RWPE2 (cell line): ENCODE measurements at regions not wholly inside any gene's neighbourhood (a gene's known extent, or its start where the extent isn't known, plus 50 kb on each side); places are given as distances from the start of the nearest gene placed in this dataset.

Experiments used
- ATAC-seq: fragments of 200-7000 bp; cut with Tn5 transposase; 3 replicates; pipeline ENCODE4 v1.9.1; 2021; ENCODE audit warnings: low read depth
- DNase-seq: peaks from one replicate; pipeline ENCODE4 v3.0.0-alpha.2; 2020; ENCODE audit warnings: low spot score
- H3K27ac ChIP-seq: fragments of 450-650 bp; 2 replicates; pipeline ENCODE4 v1.5.1; 2017; ENCODE audit warnings: mild to moderate bottlenecking; ENCODE audit not compliant: poor library complexity, severe bottlenecking
- H3K27me3 ChIP-seq: fragments of 250-450 bp; sonication (Bioruptor Pico); 2 replicates; pipeline ENCODE4 v1.5.1; 2021; ENCODE audit warnings: mild to moderate bottlenecking, moderate library complexity; ENCODE audit not compliant: insufficient read depth, poor library complexity, severe bottlenecking
- H3K36me3 ChIP-seq: fragments of 250-450 bp; sonication (Bioruptor Pico); 2 replicates; pipeline ENCODE4 v1.5.1; 2020; ENCODE audit warnings: low read depth, mild to moderate bottlenecking, moderate library complexity
- H3K4me1 ChIP-seq: fragments of 250-450 bp; sonication (Bioruptor Pico); 2 replicates; pipeline ENCODE4 v1.5.1; 2021; ENCODE audit warnings: mild to moderate bottlenecking, moderate library complexity; ENCODE audit not compliant: insufficient read depth, poor library complexity, severe bottlenecking
- H3K4me3 ChIP-seq: fragments of 250-450 bp; sonication (Bioruptor Pico); 2 replicates; pipeline ENCODE4 v1.5.1; 2021; ENCODE audit warnings: mild to moderate bottlenecking, moderate library complexity; ENCODE audit not compliant: severe bottlenecking
- H3K9me3 ChIP-seq: fragments of 250-450 bp; sonication (Bioruptor Pico); 2 replicates; pipeline ENCODE4 v1.5.1; 2021; ENCODE audit warnings: mild to moderate bottlenecking, moderate library complexity; ENCODE audit not compliant: severe bottlenecking
- TF ChIP-seq, protein P1 (sequence below): fragments of 450-650 bp; IDR thresholded peaks from one replicate; pipeline ENCODE4 v1.5.1; 2017; ENCODE audit warnings: mild to moderate bottlenecking, moderate library complexity; ENCODE audit not compliant: poor library complexity, severe bottlenecking

DNA sequence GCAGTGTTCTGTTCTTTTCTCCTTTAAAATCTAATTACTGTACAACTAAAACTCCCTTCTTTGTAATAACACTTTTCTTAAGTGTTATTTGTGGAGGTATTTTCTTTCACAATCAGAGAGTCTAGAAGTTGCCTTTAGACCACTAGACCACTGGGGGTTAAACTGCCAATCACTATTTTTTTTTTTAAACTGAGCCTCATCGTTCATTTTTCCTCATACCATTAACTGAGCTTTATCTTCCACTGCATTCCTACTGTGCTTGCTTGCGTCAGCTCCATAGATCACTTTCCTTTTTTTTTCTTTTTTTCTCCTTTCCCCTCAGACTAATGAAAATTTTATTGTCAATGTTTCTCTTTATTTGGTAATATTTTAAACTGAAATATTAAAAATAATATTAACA is 310.6 kb downstream of the PDHA2 start:
- no peaks in the 10 kb centered on the region for H3K27me3 ChIP-seq
- TF ChIP-seq, protein P1, sequence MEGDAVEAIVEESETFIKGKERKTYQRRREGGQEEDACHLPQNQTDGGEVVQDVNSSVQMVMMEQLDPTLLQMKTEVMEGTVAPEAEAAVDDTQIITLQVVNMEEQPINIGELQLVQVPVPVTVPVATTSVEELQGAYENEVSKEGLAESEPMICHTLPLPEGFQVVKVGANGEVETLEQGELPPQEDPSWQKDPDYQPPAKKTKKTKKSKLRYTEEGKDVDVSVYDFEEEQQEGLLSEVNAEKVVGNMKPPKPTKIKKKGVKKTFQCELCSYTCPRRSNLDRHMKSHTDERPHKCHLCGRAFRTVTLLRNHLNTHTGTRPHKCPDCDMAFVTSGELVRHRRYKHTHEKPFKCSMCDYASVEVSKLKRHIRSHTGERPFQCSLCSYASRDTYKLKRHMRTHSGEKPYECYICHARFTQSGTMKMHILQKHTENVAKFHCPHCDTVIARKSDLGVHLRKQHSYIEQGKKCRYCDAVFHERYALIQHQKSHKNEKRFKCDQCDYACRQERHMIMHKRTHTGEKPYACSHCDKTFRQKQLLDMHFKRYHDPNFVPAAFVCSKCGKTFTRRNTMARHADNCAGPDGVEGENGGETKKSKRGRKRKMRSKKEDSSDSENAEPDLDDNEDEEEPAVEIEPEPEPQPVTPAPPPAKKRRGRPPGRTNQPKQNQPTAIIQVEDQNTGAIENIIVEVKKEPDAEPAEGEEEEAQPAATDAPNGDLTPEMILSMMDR = no peak
- H3K9me3 ChIP-seq = no peaks in the 10 kb centered on the region
- ATAC-seq (no peak), DNase-seq (no peak)
- no peak overlapping the region for H3K4me3 ChIP-seq
- no peak overlapping the region for H3K27ac ChIP-seq
- no peaks in the 10 kb centered on the region for H3K4me1 ChIP-seq
- no peaks in the 10 kb centered on the region for H3K36me3 ChIP-seq

DNA sequence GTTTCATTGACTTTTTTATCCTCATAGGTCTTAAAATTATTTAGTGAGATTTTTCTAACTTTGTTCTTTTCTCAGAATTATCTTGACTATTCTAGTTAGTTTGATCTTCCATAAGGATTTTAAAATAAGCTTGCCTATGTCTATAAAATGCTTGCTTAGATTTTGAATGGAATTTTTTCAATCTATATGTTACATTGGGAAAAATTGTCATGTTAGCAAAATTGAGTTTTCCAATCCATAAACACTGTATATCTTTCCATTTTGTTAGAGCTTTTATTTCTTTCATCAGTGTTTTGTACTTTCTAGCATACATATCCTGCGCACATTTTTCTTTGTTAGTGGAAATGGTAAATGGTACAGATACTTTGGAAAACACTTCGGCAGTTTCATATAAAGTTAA is 312.9 kb downstream of the PDHA2 start:
- ATAC-seq (no peak), DNase-seq (no peak)
- Histone ChIP-seq H3K9me3 (no peaks in the 10 kb centered on the region), H3K4me3 (no peak overlapping the region), H3K27ac (no peak overlapping the region), H3K27me3 (no peaks in the 10 kb centered on the region), H3K36me3 (no peaks in the 10 kb centered on the region), H3K4me1 (no peaks in the 10 kb centered on the region)
- TF ChIP-seq, protein P1 = no peak

DNA sequence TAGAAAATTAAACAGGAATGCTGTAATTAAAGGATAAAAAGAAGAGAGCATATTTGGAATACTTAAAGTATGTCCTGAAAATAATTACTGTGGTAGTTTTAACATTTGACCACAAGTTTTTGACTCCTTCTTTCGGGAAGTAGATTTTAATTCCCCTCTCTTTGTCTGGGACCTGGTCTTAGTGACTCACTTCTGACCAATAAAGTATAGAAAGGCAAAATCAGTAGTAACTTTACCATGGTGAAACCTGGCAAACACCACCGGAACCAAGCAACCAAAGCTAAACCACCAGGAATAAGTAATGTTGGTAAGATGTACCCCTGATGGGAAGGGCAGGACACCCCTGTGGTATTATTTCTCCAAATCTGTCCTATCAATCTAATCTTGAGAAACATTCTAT is 314.8 kb downstream of the PDHA2 start:
- H3K4me1 ChIP-seq = no peaks in the 10 kb centered on the region
- no peaks in the 10 kb centered on the region for H3K27me3 ChIP-seq
- H3K27ac ChIP-seq = no peak overlapping the region
- DNase-seq (no peak), ATAC-seq (no peak)
- H3K4me3 ChIP-seq = no peak overlapping the region
- TF ChIP-seq, protein P1 = no peak
- no peaks in the 10 kb centered on the region for H3K9me3 ChIP-seq
- H3K36me3 ChIP-seq = no peaks in the 10 kb centered on the region

DNA sequence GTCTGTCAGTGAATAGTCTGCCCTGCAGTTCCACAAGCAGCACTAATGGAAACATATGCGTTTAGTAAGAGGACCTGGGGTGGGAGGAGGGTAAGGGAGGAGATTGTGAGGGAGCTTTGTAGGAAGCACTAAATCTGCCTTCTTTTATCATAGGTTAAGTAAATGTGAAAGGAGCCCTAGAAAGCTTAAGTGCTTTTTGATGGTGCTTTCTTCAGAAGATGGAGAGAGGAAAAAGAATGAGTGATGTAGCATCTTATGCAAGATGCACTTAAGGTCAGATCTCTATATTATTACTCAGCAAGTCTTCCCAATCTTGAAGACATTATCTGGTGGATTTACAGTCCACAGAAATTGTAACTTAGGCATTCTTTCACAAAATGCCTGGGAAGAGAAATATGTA is 322.7 kb downstream of the PDHA2 start:
- no peak for ATAC-seq
- Histone ChIP-seq H3K27me3 (no peaks in the 10 kb centered on the region), H3K4me3 (no peak overlapping the region), H3K4me1 (peaks cover 13% of the 10 kb centered on the region), H3K36me3 (no peaks in the 10 kb centered on the region), H3K27ac (no peak overlapping the region), H3K9me3 (no peaks in the 10 kb centered on the region)
- no peak for DNase-seq
- TF ChIP-seq, protein P1 = no peak

DNA sequence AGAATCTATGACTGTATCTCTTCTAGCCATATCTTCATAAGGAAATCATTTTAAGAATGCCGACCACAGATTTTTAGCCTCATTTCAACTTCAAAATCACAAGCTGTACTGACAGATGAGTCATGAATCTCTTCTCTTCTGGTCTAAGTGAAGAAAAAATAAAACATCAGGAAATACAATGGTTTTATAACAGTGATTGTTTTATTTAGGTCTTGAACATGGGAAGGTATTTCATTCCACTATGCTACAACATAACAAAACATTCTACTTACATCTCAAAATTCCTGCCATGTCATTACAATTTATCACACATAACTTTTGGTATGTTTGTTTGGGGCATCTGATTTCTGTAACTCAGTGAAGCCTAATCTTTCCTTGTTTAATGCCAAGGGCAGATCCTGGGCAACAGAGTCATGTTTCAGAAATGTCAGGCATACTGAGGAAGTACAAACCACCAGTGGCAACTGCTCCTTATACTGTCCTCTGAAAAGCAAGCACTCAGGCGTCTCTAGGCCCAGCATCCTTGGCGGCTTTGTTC is 325.0 kb downstream of the PDHA2 start:
- Histone ChIP-seq H3K27me3 (no peaks in the 10 kb centered on the region), H3K36me3 (no peaks in the 10 kb centered on the region), H3K4me3 (no peak overlapping the region), H3K27ac (peak overlapping the region; percentile 40), H3K9me3 (no peaks in the 10 kb centered on the region), H3K4me1 (peaks cover 13% of the 10 kb centered on the region)
- TF ChIP-seq, protein P1 = no peak
- DNase-seq = no peak
- peak; percentile 57; the same call in 2 of the 3 replicates for ATAC-seq
